ENCODE measurements at regions not wholly inside any gene's neighbourhood (a gene's known extent, or its start where the extent isn't known, plus 50 kb on each side); places are given as distances from the start of the nearest gene placed in this dataset.

- Histone ChIP-seq H3K9me3 (ENCODE audit: low read depth) (no peaks in the 10 kb centered on the region), H3K27me3 (no peaks in the 10 kb centered on the region), H3K4me3 (no peak overlapping the region), H3K27ac (no peak overlapping the region), H4K20me1 (ENCODE audit: low read depth) (no peaks in the 10 kb centered on the region), H3K36me3 (no peaks in the 10 kb centered on the region), H3K4me1 (no peaks in the 10 kb centered on the region), H3K4me2 (no peak overlapping the region), H3F3A (ENCODE audit: low read depth) (no peaks in the 10 kb centered on the region), H2AFZ (replicated peaks) (no peak overlapping the region), H3K79me2 (ENCODE audit: low read depth) (no peaks in the 10 kb centered on the region), H3K9ac (no peak overlapping the region)
- no peak for TF ChIP-seq EZH2 (IDR thresholded peaks at IDR 0.05)
- no peak for TF ChIP-seq EZH2phosphoT487 (IDR thresholded peaks at IDR 0.05)
- TF ChIP-seq, protein P1, sequence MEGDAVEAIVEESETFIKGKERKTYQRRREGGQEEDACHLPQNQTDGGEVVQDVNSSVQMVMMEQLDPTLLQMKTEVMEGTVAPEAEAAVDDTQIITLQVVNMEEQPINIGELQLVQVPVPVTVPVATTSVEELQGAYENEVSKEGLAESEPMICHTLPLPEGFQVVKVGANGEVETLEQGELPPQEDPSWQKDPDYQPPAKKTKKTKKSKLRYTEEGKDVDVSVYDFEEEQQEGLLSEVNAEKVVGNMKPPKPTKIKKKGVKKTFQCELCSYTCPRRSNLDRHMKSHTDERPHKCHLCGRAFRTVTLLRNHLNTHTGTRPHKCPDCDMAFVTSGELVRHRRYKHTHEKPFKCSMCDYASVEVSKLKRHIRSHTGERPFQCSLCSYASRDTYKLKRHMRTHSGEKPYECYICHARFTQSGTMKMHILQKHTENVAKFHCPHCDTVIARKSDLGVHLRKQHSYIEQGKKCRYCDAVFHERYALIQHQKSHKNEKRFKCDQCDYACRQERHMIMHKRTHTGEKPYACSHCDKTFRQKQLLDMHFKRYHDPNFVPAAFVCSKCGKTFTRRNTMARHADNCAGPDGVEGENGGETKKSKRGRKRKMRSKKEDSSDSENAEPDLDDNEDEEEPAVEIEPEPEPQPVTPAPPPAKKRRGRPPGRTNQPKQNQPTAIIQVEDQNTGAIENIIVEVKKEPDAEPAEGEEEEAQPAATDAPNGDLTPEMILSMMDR (IDR thresholded peaks at IDR 0.05), result no peak
- no peak overlapping the region for H3K4me3 Mint-ChIP-seq
- H3K4me1 Mint-ChIP-seq, result no peaks in the 10 kb centered on the region
- no peak overlapping the region for H3K27ac Mint-ChIP-seq
- no peaks in the 10 kb centered on the region for H3K9me3 Mint-ChIP-seq
- H3K36me3 Mint-ChIP-seq, result no peaks in the 10 kb centered on the region
- no peak for DNase-seq (ENCODE audit: low spot score)
- H3K27me3 Mint-ChIP-seq (ENCODE audit: insufficient read depth, low read depth), result peaks cover 2% of the 10 kb centered on the region
Measured at GRCh38 chr18:44123743-44124142, 556.9 kb upstream of the SETBP1 start.

- TF ChIP-seq EZH2 (IDR thresholded peaks at IDR 0.05) (no peak), EZH2phosphoT487 (IDR thresholded peaks at IDR 0.05) (no peak)
- TF ChIP-seq, protein P1 (IDR thresholded peaks at IDR 0.05), result no peak
- Histone ChIP-seq H2AFZ (replicated peaks) (no peak overlapping the region), H3F3A (ENCODE audit: low read depth) (no peaks in the 10 kb centered on the region), H3K4me2 (no peak overlapping the region), H3K27me3 (no peaks in the 10 kb centered on the region), H3K4me3 (no peak overlapping the region), H3K9me3 (ENCODE audit: low read depth) (no peaks in the 10 kb centered on the region), H3K4me1 (no peaks in the 10 kb centered on the region), H3K79me2 (ENCODE audit: low read depth) (no peaks in the 10 kb centered on the region), H3K27ac (no peak overlapping the region), H3K9ac (no peak overlapping the region), H3K36me3 (no peaks in the 10 kb centered on the region), H4K20me1 (ENCODE audit: low read depth) (no peaks in the 10 kb centered on the region)
- no peak for DNase-seq (ENCODE audit: low spot score)
- Mint-ChIP-seq H3K9me3 (no peaks in the 10 kb centered on the region), H3K4me1 (peaks cover 1% of the 10 kb centered on the region), H3K4me3 (no peak overlapping the region), H3K27me3 (ENCODE audit: insufficient read depth, low read depth) (peaks cover 4% of the 10 kb centered on the region), H3K36me3 (no peaks in the 10 kb centered on the region), H3K27ac (no peak overlapping the region)
Measured at GRCh38 chr18:44125446-44125845, 555.2 kb upstream of the SETBP1 start.

- TF ChIP-seq EZH2 (IDR thresholded peaks at IDR 0.05) (no peak), EZH2phosphoT487 (IDR thresholded peaks at IDR 0.05) (no peak)
- TF ChIP-seq, protein P1 (IDR thresholded peaks at IDR 0.05), result no peak
- Histone ChIP-seq H3K27ac (no peak overlapping the region), H4K20me1 (ENCODE audit: low read depth) (no peaks in the 10 kb centered on the region), H3K9me3 (ENCODE audit: low read depth) (no peaks in the 10 kb centered on the region), H3K4me2 (no peak overlapping the region), H3F3A (ENCODE audit: low read depth) (no peaks in the 10 kb centered on the region), H3K36me3 (no peaks in the 10 kb centered on the region), H3K79me2 (ENCODE audit: low read depth) (no peaks in the 10 kb centered on the region), H3K4me1 (no peaks in the 10 kb centered on the region), H3K9ac (no peak overlapping the region), H2AFZ (replicated peaks) (no peak overlapping the region), H3K27me3 (no peaks in the 10 kb centered on the region), H3K4me3 (no peak overlapping the region)
- H3K36me3 Mint-ChIP-seq, result no peaks in the 10 kb centered on the region
- peaks cover 4% of the 10 kb centered on the region for H3K27me3 Mint-ChIP-seq (ENCODE audit: insufficient read depth, low read depth)
- H3K4me3 Mint-ChIP-seq, result no peak overlapping the region
- H3K27ac Mint-ChIP-seq, result no peak overlapping the region
- no peak for DNase-seq (ENCODE audit: low spot score)
- no peaks in the 10 kb centered on the region for H3K9me3 Mint-ChIP-seq
- peaks cover 4% of the 10 kb centered on the region for H3K4me1 Mint-ChIP-seq
Measured at GRCh38 chr18:44126598-44126997, 554.1 kb upstream of the SETBP1 start.

All from neural progenitor cell (in vitro differentiated cells).